H9 (cell line): ENCODE measurements at regions not wholly inside any gene's neighbourhood (a gene's known extent, or its start where the extent isn't known, plus 50 kb on each side); places are given as distances from the start of the nearest gene placed in this dataset.

Experiments used
- DNase-seq: peaks from one replicate; pipeline ENCODE4 v3.0.0-alpha.2; 2017
- H2AFZ ChIP-seq: one replicate; pipeline ENCODE4 v1.6.1; 2013; ENCODE audit warnings: mild to moderate bottlenecking, low read length, control low read depth, moderate library complexity
- H2AK5ac ChIP-seq: 2 replicates; pipeline ENCODE4 v1.6.1; 2013; ENCODE audit warnings: low read length, control low read depth, mixed read lengths; ENCODE audit not compliant: insufficient read length
- H2BK120ac ChIP-seq: one replicate; pipeline ENCODE4 v1.6.1; 2013; ENCODE audit warnings: low read depth, mild to moderate bottlenecking, low read length, control low read depth, inconsistent platforms; ENCODE audit not compliant: poor library complexity, severe bottlenecking
- H2BK12ac ChIP-seq: 2 replicates; pipeline ENCODE4 v1.6.1; 2013; ENCODE audit warnings: low read length, control low read depth, mixed read lengths, low read depth; ENCODE audit not compliant: insufficient read length
- H2BK15ac ChIP-seq: 2 replicates; pipeline ENCODE4 v1.6.1; 2013; ENCODE audit warnings: low read depth, low read length, control low read depth
- H2BK20ac ChIP-seq: one replicate; pipeline ENCODE4 v1.6.1; 2013; ENCODE audit warnings: low read depth, mild to moderate bottlenecking, low read length, control low read depth, inconsistent platforms; ENCODE audit not compliant: poor library complexity, severe bottlenecking
- H2BK5ac ChIP-seq: 2 replicates; pipeline ENCODE4 v1.6.1; 2013; ENCODE audit warnings: low read length, control low read depth, mixed read lengths; ENCODE audit not compliant: insufficient read length
- H3K14ac ChIP-seq: 2 replicates; pipeline ENCODE4 v1.6.1; 2013; ENCODE audit warnings: low read length, control low read depth; ENCODE audit not compliant: insufficient read depth
- H3K18ac ChIP-seq: 2 replicates; pipeline ENCODE4 v1.6.1; 2013; ENCODE audit warnings: low read depth, mild to moderate bottlenecking, mixed read lengths, low read length, control low read depth; ENCODE audit not compliant: insufficient read length
- H3K23ac ChIP-seq: 2 replicates; pipeline ENCODE4 v1.6.1; 2013; ENCODE audit warnings: low read length, control low read depth, mixed read lengths, low read depth; ENCODE audit not compliant: insufficient read length
- H3K23me2 ChIP-seq: 2 replicates; pipeline ENCODE4 v1.6.1; 2013; ENCODE audit warnings: low read depth, mild to moderate bottlenecking, mixed read lengths, low read length, control low read depth; ENCODE audit not compliant: insufficient read length, poor library complexity, severe bottlenecking
- H3K27ac ChIP-seq: 2 replicates; pipeline ENCODE4 v1.5.1; 2013; ENCODE audit warnings: low read length, control low read depth, mixed read lengths, low read depth; ENCODE audit not compliant: insufficient read length
- H3K27me3 ChIP-seq: 2 replicates; pipeline ENCODE4 v1.6.1; 2013; ENCODE audit warnings: low read length, control low read depth, inconsistent platforms; ENCODE audit not compliant: insufficient read depth
- H3K4ac ChIP-seq: 2 replicates; pipeline ENCODE4 v1.6.1; 2013; ENCODE audit warnings: low read depth, mild to moderate bottlenecking, control low read depth, inconsistent platforms, low read length, moderate library complexity
- H3K4me1 ChIP-seq: 2 replicates; pipeline ENCODE4 v1.6.1; 2013; ENCODE audit warnings: low read length, control low read depth, inconsistent platforms; ENCODE audit not compliant: insufficient read depth
- H3K4me2 ChIP-seq: 2 replicates; pipeline ENCODE4 v1.6.1; 2013; ENCODE audit warnings: low read length, control low read depth, mixed read lengths; ENCODE audit not compliant: insufficient read length, insufficient read depth
- H3K56ac ChIP-seq: 2 replicates; pipeline ENCODE4 v1.6.1; 2013; ENCODE audit warnings: low read depth, mild to moderate bottlenecking, mixed read lengths, low read length, control low read depth; ENCODE audit not compliant: insufficient read length
- H3K79me1 ChIP-seq: 2 replicates; pipeline ENCODE4 v1.6.1; 2013; ENCODE audit warnings: low read depth, mild to moderate bottlenecking, moderate library complexity, low read length, control low read depth, inconsistent platforms; ENCODE audit not compliant: insufficient read depth, poor library complexity, severe bottlenecking
- H3K79me2 ChIP-seq: 2 replicates; pipeline ENCODE4 v1.6.1; 2013; ENCODE audit warnings: low read length, control low read depth, inconsistent platforms; ENCODE audit not compliant: insufficient read depth
- H3K9ac ChIP-seq: 2 replicates; pipeline ENCODE4 v1.6.1; 2013; ENCODE audit warnings: low read length, control low read depth, mixed read lengths; ENCODE audit not compliant: insufficient read length; ENCODE audit errors: extremely low read depth
- H3K9me3 ChIP-seq: one replicate; pipeline ENCODE4 v1.6.1; 2013; ENCODE audit warnings: low read depth, low read length, inconsistent platforms; ENCODE audit not compliant: control insufficient read depth
- H3T11ph ChIP-seq: one replicate; pipeline ENCODE4 v1.6.1; 2013; ENCODE audit warnings: mild to moderate bottlenecking, low read length, control low read depth, inconsistent platforms
- H4K20me1 ChIP-seq: one replicate; pipeline ENCODE4 v1.6.1; 2013; ENCODE audit not compliant: control insufficient read depth, insufficient read length, insufficient read depth
- H4K5ac ChIP-seq: 2 replicates; pipeline ENCODE4 v1.6.1; 2013; ENCODE audit warnings: low read depth, mild to moderate bottlenecking, mixed read lengths, low read length, control low read depth; ENCODE audit not compliant: insufficient read length
- H4K8ac ChIP-seq: replicated peaks from 2 replicates; pipeline ENCODE4 v1.6.1; 2013; ENCODE audit warnings: low read length, control low read depth, mixed read lengths, low read depth; ENCODE audit not compliant: insufficient read length
- H4K91ac ChIP-seq: 2 replicates; pipeline ENCODE4 v1.6.1; 2013; ENCODE audit warnings: low read depth, mild to moderate bottlenecking, moderate library complexity, mixed read lengths, low read length, control low read depth; ENCODE audit not compliant: insufficient read length
- H3K27ac Mint-ChIP-seq, 3 experiments: 2 replicates in 2 of 3; 3 replicates in 1 of 3; pipeline ENCODE4 v1.8.0; 2020 to 2021; ENCODE audit warnings: mixed read lengths in 3 of 3, mild to moderate bottlenecking in 1 of 3, moderate library complexity in 1 of 3
- H3K27me3 Mint-ChIP-seq: 2 replicates; pipeline ENCODE4 v1.8.0; 2021; ENCODE audit warnings: low read depth, mild to moderate bottlenecking, moderate library complexity, mixed read lengths
- H3K36me3 Mint-ChIP-seq, 3 experiments: 2 replicates in 2 of 3; 3 replicates in 1 of 3; pipeline ENCODE4 v1.8.0; 2020 to 2021; ENCODE audit warnings: low read depth in 3 of 3, mixed read lengths in 3 of 3; ENCODE audit not compliant: insufficient read depth in 1 of 3
- H3K4me1 Mint-ChIP-seq, 2 experiments: 2 replicates each; pipeline ENCODE4 v1.8.0; 2020; ENCODE audit warnings: mixed read lengths in 2 of 2
- H3K4me3 Mint-ChIP-seq, 2 experiments: 2 replicates in 1 of 2; 3 replicates in 1 of 2; pipeline ENCODE4 v1.8.0; 2020 to 2021; ENCODE audit warnings: mild to moderate bottlenecking in 2 of 2, mixed read lengths in 2 of 2, moderate library complexity in 1 of 2
- H3K9me3 Mint-ChIP-seq, 2 experiments: 2 replicates in 1 of 2; 3 replicates in 1 of 2; pipeline ENCODE4 v1.8.0; 2020; ENCODE audit warnings: mild to moderate bottlenecking in 2 of 2, mixed read lengths in 2 of 2, moderate library complexity in 1 of 2
- WGBS: extraction: QIAGEN DNeasy Blood & Tissue Kit; methylation state at CpG from one replicate; pipeline ENCODE4 v1.1.7; 2013; ENCODE audit warnings: missing lambda C conversion rate, low lambda C conversion rate, mixed read lengths; ENCODE audit not compliant: insufficient read length; ENCODE audit errors: extremely low coverage; 5-methylcytosine and 5-hydroxymethylcytosine counted together
- TF ChIP-seq, protein P1 (sequence below): fragments of 200-600 bp; sonication (generic); conservative IDR thresholded peaks from 3 replicates; pipeline ENCODE4 v1.8.0; 2021; ENCODE audit warnings: antibody characterized with exemption, mild to moderate bottlenecking

DNA sequence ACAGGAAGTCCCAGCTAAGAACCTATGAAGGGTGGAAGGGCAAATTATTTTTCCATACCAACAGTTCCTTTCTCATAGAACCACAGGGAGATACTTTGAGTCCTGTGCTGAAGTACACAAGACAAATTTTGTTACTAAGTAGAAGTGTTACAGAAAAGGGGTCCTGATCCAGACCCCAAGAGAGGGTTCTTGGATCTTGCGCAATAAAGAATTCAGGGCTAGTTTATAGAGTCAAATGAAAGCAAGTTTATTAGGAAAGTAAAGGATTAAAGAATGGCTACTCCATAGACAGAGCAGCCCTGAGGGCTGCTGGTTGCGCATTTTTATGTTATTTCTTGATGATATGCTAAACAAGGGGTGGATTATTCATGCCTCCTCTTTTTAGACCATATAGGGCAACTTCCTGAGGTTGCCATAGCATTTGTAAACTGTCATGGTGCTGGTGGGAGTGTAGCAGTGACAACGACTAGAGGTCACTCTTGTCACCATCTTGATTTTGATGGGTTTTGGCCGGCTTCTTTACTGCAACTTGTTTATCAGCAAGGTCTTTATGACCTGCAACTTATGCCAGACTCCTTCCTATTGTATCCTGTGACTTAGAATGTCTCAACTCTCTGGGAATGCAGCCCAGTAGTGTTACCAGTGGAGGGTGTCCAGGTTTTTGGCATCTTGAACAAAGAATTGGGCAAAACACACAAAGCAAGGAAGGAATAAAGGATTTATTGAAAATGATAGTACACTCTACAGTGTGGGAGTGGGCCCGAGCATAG is 409.4 kb downstream of the SH2D4B start:
- Histone ChIP-seq H3K79me1 (no peaks in the 10 kb centered on the region), H3K4me1 (peaks cover 4% of the 10 kb centered on the region; the same call in 1 of the 2 replicates), H2BK15ac (no peak overlapping the region), H3K4ac (no peak overlapping the region), H3K79me2 (no peaks in the 10 kb centered on the region), H3K14ac (no peak overlapping the region), H4K20me1 (no peaks in the 10 kb centered on the region), H2BK5ac (no peak overlapping the region), H4K5ac (no peak overlapping the region), H4K91ac (no peak overlapping the region), H3K9me3 (no peaks in the 10 kb centered on the region), H4K8ac (no peak overlapping the region), H2BK20ac (no peak overlapping the region), H3K9ac (no peak overlapping the region), H3K56ac (no peak overlapping the region), H3K23ac (no peak overlapping the region), H2AK5ac (no peak overlapping the region), H3K4me2 (no peak overlapping the region), H3K18ac (no peak overlapping the region), H2AFZ (no peak overlapping the region), H3K23me2 (no peaks in the 10 kb centered on the region), H2BK12ac (no peak overlapping the region), H3K27me3 (no peaks in the 10 kb centered on the region), H3T11ph (no peak overlapping the region), H3K27ac (no peak overlapping the region), H2BK120ac (no peak overlapping the region)
- no peak overlapping the region; a peak in 1 of 7 replicates for H3K27ac Mint-ChIP-seq
- TF ChIP-seq, protein P1, sequence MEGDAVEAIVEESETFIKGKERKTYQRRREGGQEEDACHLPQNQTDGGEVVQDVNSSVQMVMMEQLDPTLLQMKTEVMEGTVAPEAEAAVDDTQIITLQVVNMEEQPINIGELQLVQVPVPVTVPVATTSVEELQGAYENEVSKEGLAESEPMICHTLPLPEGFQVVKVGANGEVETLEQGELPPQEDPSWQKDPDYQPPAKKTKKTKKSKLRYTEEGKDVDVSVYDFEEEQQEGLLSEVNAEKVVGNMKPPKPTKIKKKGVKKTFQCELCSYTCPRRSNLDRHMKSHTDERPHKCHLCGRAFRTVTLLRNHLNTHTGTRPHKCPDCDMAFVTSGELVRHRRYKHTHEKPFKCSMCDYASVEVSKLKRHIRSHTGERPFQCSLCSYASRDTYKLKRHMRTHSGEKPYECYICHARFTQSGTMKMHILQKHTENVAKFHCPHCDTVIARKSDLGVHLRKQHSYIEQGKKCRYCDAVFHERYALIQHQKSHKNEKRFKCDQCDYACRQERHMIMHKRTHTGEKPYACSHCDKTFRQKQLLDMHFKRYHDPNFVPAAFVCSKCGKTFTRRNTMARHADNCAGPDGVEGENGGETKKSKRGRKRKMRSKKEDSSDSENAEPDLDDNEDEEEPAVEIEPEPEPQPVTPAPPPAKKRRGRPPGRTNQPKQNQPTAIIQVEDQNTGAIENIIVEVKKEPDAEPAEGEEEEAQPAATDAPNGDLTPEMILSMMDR = no peak
- H3K4me1 Mint-ChIP-seq = peaks cover 18 to 27% of the 10 kb centered on the region in 2 experiments
- no peaks in the 10 kb centered on the region; the same call in 1 of the 2 replicates for H3K27me3 Mint-ChIP-seq
- no CpG with 5 or more reads among the region's 5 CpGs for WGBS
- H3K36me3 Mint-ChIP-seq = peaks cover 0 to 4% (median 4%) of the 10 kb centered on the region in 3 experiments; a peak in 3 of 7 replicates
- H3K9me3 Mint-ChIP-seq = peaks cover 0 to 11% of the 10 kb centered on the region in 2 experiments; a peak in 4 of 5 replicates
- H3K4me3 Mint-ChIP-seq = no peak overlapping the region
- DNase-seq = no peak
